ENCODE measurements at regions not wholly inside any gene's neighbourhood (a gene's known extent, or its start where the extent isn't known, plus 50 kb on each side); places are given as distances from the start of the nearest gene placed in this dataset.

DNA sequence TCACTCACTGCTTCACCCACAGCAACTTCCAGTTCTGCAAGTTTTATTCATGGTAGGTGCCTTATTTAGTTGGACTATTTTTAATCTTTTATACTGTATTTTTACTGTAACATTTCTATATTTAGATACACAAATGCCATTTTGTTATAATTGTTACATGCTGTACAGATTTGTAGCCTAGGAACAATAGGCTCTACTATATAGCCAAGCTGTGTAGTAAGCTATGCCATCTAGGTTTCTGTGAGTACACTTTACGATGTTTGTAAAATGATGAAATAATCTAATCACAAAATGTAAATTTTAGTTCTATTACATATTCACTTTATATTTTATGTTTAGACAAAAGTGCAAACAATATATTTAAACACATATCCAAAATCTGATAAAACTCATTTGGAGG, 1187.8 kb downstream of the TECRL start:
- TF ChIP-seq CTCF (IDR thresholded peaks at IDR 0.05) (no peak), POLR2A (IDR thresholded peaks at IDR 0.05) (no peak)

Measured in prostate gland (tissue), 2 donors.